ENCODE measurements at regions not wholly inside any gene's neighbourhood (a gene's known extent, or its start where the extent isn't known, plus 50 kb on each side); places are given as distances from the start of the nearest gene placed in this dataset.

DNA sequence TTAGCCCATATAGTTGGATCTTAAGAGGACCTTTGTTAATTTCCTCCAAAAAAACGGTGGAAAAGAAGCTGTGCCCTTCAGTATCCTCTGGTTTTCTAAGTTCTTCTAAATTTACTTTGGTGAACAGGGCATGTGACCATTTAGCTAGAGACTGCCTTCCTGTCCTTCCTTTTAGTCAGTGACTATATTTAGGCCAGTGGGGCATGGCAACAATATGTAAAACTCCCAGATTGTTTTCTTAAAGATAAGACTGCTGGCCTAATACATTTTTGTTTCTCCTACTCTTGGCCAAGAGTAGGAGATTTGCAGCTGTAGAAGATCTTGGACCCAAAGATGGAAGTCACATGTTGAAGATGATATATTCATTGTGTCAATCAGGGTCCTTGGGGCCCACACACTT is 325.1 kb upstream of the DCN start:
- Mint-ChIP-seq H3K36me3 (ENCODE audit: low read depth) (no peaks in the 10 kb centered on the region), H3K4me1 (ENCODE audit: low read depth) (no peaks in the 10 kb centered on the region), H3K4me3 (no peak overlapping the region), H3K27me3 (ENCODE audit: insufficient read depth) (no peaks in the 10 kb centered on the region; the same call in 1 of the 2 replicates), H3K27ac (no peak overlapping the region), H3K9me3 (peaks cover 9% of the 10 kb centered on the region; the same call in 1 of the 2 replicates)
- TF ChIP-seq, protein P1, sequence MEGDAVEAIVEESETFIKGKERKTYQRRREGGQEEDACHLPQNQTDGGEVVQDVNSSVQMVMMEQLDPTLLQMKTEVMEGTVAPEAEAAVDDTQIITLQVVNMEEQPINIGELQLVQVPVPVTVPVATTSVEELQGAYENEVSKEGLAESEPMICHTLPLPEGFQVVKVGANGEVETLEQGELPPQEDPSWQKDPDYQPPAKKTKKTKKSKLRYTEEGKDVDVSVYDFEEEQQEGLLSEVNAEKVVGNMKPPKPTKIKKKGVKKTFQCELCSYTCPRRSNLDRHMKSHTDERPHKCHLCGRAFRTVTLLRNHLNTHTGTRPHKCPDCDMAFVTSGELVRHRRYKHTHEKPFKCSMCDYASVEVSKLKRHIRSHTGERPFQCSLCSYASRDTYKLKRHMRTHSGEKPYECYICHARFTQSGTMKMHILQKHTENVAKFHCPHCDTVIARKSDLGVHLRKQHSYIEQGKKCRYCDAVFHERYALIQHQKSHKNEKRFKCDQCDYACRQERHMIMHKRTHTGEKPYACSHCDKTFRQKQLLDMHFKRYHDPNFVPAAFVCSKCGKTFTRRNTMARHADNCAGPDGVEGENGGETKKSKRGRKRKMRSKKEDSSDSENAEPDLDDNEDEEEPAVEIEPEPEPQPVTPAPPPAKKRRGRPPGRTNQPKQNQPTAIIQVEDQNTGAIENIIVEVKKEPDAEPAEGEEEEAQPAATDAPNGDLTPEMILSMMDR (IDR thresholded peaks at IDR 0.05) = no peak
- DNase-seq = no peak

DNA sequence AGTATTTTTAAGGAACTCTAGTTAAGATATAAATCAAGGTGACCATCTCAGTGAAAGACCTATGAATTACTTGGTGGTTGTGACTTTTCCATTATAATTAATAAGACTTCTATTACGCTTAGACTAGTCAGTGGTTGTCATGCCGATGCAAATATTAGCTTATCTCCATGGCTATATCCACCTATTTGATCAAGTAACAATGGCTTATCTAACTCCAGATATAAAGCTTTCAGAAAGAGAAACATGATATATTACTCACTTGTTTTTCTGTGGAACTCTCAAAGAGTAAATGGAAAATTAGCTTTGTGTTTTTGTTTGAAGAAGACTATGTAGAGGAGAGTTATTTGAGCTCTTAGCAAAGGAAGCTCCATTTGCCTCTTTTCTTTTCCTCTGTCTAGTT is 323.8 kb upstream of the DCN start:
- Mint-ChIP-seq H3K4me1 (ENCODE audit: low read depth) (no peaks in the 10 kb centered on the region), H3K36me3 (ENCODE audit: low read depth) (no peaks in the 10 kb centered on the region), H3K4me3 (no peak overlapping the region), H3K27ac (no peak overlapping the region), H3K9me3 (peaks cover 14% of the 10 kb centered on the region), H3K27me3 (ENCODE audit: insufficient read depth) (no peaks in the 10 kb centered on the region; the same call in 1 of the 2 replicates)
- DNase-seq = no peak
- TF ChIP-seq, protein P1 (IDR thresholded peaks at IDR 0.05) = no peak

DNA sequence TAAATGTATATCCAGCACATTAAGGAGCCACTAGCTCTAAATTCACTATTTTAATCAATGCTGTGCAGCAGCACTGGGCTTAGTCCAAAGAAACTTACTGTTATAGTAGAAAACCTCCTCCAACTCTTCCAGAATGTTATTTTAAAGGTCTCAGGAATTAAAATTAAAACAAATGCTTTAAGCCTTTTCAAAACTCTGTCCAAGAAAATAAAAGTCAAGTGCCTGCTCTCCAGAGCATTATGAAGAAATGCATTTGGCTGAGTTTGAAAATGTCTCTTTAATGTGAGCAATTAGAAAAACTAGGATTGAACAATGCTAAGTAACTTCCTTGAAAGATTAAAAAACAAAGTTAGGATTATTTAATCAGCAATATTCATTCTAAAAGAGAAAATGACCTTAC is 322.4 kb upstream of the DCN start:
- DNase-seq = no peak
- no peaks in the 10 kb centered on the region; the same call in 1 of the 2 replicates for H3K27me3 Mint-ChIP-seq (ENCODE audit: insufficient read depth)
- no peak overlapping the region for H3K4me3 Mint-ChIP-seq
- peaks cover 14% of the 10 kb centered on the region for H3K9me3 Mint-ChIP-seq
- TF ChIP-seq, protein P1 (IDR thresholded peaks at IDR 0.05) = no peak
- H3K27ac Mint-ChIP-seq = no peak overlapping the region
- no peaks in the 10 kb centered on the region for H3K4me1 Mint-ChIP-seq (ENCODE audit: low read depth)
- H3K36me3 Mint-ChIP-seq (ENCODE audit: low read depth) = no peaks in the 10 kb centered on the region

DNA sequence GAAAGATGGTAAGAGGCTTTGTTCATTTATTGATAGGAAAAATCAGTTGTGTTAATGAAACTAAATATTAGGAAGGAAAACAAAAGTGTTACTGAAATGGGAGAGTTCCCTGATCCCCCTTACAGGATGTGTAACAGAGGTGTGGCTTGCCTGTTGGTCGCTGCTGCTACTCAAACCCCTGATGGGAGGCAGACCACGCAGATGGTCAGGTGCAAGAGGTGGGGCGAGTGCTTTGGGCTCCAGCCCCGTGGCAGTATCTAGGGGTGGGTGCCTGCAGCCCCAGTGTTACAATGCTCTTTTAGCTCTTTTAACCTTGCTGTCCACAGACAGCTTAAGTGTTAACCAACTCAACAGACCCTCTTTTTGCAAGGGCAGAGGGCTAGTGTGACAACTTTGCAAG is 319.6 kb upstream of the DCN start:
- Mint-ChIP-seq H3K9me3 (peaks cover 6% of the 10 kb centered on the region), H3K4me3 (no peak overlapping the region), H3K27ac (no peak overlapping the region), H3K4me1 (ENCODE audit: low read depth) (no peaks in the 10 kb centered on the region), H3K27me3 (ENCODE audit: insufficient read depth) (no peaks in the 10 kb centered on the region), H3K36me3 (ENCODE audit: low read depth) (no peaks in the 10 kb centered on the region)
- DNase-seq = no peak
- TF ChIP-seq, protein P1 (IDR thresholded peaks at IDR 0.05) = no peak

DNA sequence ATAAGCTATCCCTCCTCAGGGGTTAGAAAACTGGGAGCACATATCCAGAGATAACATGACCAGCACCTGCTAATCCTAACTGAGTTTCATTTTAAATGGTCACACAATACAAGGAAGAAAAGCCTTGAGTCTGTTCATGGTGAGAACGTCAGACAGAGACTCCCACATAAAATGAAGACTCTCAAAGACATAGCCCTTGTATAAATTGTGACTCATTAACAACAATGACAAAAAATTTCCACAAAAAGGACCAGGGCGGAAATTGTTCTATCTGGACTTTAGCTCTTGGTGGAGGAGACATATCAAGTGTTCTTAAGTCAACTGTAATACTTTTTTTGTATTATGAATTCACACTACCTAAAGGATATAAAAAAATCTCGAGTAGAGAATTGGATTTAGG is 313.7 kb upstream of the DCN start:
- no peak overlapping the region for H3K4me3 Mint-ChIP-seq
- no peaks in the 10 kb centered on the region; the same call in 1 of the 2 replicates for H3K9me3 Mint-ChIP-seq
- TF ChIP-seq, protein P1 (IDR thresholded peaks at IDR 0.05) = no peak
- H3K4me1 Mint-ChIP-seq (ENCODE audit: low read depth) = no peaks in the 10 kb centered on the region
- no peak overlapping the region for H3K27ac Mint-ChIP-seq
- DNase-seq = no peak
- no peaks in the 10 kb centered on the region for H3K36me3 Mint-ChIP-seq (ENCODE audit: low read depth)
- no peaks in the 10 kb centered on the region for H3K27me3 Mint-ChIP-seq (ENCODE audit: insufficient read depth)

DNA sequence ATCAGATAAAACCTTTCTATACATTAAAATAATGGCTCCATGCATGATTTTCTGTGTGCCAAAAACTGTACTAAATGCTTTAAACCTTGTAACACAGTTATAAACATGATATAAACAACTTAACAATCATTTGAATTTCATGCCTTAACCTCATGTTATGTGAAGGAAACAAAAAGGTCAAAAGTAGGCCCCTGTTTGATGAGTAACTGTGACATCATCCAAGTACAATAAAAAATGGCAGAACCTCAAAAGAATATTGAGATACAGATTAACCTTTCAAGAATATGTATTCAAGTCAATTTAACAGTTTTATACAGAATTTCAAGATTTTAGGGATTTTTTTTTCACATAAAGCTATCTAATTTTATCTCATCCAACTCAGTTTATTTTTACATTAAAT is 310.7 kb upstream of the DCN start:
- no peaks in the 10 kb centered on the region for H3K27me3 Mint-ChIP-seq (ENCODE audit: insufficient read depth)
- H3K4me3 Mint-ChIP-seq = no peak overlapping the region
- DNase-seq = no peak
- peaks cover 4% of the 10 kb centered on the region for H3K9me3 Mint-ChIP-seq
- no peaks in the 10 kb centered on the region for H3K36me3 Mint-ChIP-seq (ENCODE audit: low read depth)
- TF ChIP-seq, protein P1 (IDR thresholded peaks at IDR 0.05) = no peak
- no peak overlapping the region for H3K27ac Mint-ChIP-seq
- no peaks in the 10 kb centered on the region for H3K4me1 Mint-ChIP-seq (ENCODE audit: low read depth)

All from HFFc6 (cell line).